ENCODE measurements at regions not wholly inside any gene's neighbourhood (a gene's known extent, or its start where the extent isn't known, plus 50 kb on each side); places are given as distances from the start of the nearest gene placed in this dataset.
A peak's percentile ranks its signal among the peaks of the same experiment; 100 is the strongest.

- DNase-seq (ENCODE audit: low read depth) = no peak
Measured at GRCh38 chr18:61727241-61728193, 165.3 kb downstream of the RNF152 start.

GRCh38 chr18:61724532-61724931 is 168.3 kb downstream of the RNF152 start:
- no peak for DNase-seq (ENCODE audit: low read depth)

GRCh38 chr18:61722247-61722646 is 170.6 kb downstream of the RNF152 start:
- DNase-seq (ENCODE audit: low read depth) = no peak

- no peak for DNase-seq (ENCODE audit: low read depth)
Measured at GRCh38 chr18:61720496-61720895, 172.3 kb downstream of the RNF152 start.

DNA sequence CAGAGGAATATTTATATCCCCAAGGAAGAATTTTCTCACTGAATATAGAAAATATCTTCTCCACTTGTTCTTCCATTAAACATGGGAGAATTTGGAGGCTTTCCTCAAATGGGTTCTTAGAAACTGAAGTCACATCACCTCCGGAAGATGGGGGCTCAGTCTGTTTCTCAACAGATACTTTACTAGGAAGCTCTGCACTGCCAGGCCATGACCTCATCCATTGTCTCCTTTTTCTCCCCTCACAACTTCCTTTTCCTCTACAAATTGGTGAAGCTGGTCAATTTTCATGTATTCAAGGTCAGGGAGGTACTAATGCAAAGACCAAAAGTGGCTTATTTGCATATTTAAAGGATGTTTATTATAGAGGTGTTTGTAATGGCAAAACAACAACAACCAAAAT is 173.1 kb downstream of the RNF152 start:
- no peak for DNase-seq (ENCODE audit: low read depth)

DNA sequence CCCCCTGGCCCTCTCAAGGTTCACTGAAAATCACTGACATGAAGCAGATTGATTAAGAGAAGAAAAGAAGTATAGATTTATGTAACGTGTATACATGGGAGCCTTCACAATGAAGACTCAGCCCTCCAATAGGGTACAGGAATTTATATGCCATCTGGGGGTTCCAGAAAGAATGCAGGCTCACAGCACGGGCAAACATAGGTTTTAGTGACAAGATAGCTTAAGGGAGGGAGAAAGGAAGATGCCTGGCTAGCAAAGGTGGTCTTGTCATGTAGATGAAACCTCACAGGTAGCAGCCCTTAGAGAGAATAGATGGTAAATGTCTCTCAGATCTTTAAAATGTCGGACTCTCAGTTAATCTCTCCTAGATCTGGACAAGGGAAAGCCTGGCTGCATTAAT is 173.9 kb downstream of the RNF152 start:
- no peak for DNase-seq (ENCODE audit: low read depth)

DNA sequence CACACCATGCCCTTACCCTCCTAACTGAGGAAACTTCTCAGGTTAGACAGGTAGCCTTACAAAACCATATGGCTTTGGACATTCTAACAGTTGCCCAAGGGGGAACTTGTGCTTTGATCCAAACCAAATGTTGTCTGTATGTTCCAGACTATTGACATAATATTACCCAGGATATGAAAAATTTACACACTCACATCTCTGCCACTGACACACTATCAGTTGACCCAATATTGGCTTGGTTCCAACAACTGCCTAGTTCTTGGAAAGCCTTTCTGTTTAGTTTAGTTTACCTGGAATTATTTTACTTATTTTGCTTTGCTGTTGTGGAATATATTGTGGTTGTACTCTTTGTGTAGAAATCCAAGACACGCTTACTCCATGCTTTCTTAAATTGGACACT is 178.4 kb downstream of the RNF152 start:
- no peak for DNase-seq (ENCODE audit: low read depth)

GRCh38 chr18:61713502-61713901 is 179.3 kb downstream of the RNF152 start:
- no peak for DNase-seq (ENCODE audit: low read depth)

DNA sequence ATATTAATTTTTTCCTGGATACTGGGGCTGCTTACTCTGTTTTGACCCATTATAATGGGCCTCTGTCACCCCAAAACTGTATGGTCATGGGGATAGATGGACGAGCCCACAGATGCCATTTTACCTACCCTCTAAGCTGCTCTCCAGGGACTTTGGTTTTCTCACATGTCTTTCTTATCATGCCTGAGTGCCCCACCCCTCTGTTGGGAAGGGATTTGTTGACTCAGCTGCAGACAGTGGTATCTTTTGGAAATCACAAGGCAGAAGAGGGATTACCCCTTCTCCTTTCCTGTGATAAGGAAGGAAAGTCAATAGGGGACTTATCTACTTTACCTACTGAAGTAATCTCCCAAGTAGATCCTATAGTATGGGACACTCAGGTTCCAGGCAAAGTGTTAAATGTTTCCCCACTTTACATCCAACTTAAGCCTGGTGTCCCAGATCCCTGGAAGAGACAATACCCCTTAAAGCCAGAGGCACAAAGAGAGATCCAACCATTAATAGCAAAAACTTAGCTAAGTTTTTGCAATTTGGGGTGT is 182.7 kb downstream of the RNF152 start:
- no peak for DNase-seq (ENCODE audit: low read depth)

DNA sequence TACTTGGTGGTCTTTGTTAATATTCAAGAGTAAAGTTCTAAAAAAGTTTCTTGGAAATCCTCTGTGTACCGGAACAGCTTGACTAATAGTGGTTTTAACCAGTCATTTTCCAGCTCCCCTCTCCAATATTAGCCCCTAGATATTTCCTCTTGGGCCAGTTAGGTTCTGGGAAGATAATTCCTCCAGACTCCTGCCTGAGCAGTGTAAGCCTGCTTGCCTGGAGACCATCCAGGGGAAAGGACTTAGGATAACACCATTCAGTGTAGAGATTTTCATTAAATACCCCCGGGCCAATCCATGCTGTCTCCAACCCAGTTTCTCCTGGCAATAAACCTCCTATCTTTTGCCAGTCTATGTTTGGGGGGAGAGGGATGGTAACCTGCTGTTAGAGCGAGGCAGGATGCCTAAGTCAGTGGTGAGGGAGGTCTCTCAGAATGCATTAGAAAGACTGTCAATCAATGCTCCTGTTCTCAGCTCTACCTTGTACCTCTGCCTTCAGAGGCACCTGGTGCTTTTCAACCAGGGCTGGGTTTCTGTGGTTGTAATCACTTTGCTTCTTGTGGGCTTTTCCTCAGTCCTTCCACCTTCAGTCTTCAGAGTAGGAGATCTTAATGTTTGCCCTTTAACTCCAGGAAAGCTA is 186.4 kb downstream of the RNF152 start:
- DNase-seq (ENCODE audit: low read depth) = no peak

GRCh38 chr18:61703508-61703907 is 189.3 kb downstream of the RNF152 start:
- DNase-seq (ENCODE audit: low read depth) = no peak

GRCh38 chr18:61702007-61702406 is 190.8 kb downstream of the RNF152 start:
- peak; percentile 23 for DNase-seq (ENCODE audit: low read depth)

DNA sequence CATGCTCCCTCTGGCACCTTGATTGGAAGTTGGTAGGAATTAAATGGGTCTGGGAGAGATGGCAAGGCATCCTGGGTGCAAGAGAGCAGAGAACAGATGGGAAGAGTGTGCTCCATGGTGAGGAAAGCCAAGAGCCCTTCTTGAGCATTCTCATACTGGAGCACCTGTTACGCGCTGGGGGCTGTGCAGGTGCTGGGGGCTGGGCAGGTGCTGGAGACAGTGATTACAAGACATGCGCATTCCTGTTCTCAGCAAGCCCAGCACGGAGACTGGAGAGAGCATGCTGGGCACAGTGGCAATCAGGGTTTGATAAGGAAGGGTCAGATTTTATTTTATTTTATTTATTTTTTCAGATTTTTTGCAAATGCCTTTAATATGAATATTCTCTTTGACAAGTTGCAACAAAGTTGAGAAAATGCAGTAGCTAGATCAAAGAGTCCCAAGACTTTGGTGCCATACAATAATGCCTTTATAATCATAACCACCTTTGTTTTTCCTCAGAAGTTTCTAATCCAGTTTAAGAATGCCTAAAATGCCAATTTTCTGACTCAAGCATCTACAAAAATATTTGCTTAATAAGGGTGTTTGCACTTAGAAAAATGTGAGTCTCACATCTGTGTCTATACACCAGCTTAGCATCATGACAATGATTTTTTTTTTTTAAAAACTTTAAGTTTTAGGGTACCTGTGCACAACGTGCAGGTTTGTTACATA is 193.3 kb downstream of the RNF152 start:
- DNase-seq (ENCODE audit: low read depth) = no peak

DNA sequence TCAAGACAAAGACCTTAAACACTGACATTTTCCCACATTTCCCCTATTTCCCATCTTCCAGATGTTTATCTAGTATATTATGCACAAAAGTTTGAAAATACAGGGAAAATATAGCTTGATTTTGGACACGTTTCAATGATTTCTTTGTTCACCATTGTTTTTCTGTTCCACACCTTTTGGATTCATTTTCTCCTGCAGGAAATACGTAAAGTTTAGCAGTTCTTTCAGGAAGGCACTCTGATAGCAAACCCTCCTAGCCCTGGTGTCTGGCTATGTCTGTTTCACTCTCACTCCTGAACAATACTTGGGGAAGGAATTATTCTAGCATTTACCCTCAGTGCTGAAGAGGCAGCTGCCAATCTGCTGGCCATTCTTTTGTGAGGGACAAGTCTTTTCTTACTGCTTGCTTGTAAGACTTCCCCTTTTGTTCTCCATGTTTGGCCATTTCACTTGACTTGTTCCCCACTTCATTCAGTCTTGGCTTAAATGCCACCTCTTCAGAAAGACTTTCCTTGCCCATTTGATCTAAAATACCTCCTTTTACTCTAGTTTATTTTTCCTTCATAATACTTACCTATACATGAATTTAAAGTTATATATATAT is 195.4 kb downstream of the RNF152 start:
- no peak for DNase-seq (ENCODE audit: low read depth)

DNA sequence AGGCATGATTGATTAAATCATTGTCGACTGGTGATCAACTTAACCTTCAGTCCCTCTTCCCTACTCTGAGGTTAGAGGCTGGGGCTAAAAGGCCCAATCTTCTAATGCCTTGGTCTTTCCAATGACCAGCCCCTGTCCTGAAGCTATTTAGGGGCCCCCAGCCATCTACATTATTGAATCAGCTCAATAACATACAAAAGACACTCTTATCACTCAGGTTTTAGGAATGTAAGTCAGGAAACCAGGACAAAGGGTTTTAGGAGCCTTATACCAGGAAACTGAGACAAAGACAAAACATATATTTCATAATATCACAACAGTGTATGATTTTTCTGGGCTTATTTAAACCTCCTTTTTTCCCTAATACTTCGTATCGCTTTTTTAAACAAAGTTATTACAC is 198.6 kb downstream of the RNF152 start:
- no peak for DNase-seq (ENCODE audit: low read depth)

DNA sequence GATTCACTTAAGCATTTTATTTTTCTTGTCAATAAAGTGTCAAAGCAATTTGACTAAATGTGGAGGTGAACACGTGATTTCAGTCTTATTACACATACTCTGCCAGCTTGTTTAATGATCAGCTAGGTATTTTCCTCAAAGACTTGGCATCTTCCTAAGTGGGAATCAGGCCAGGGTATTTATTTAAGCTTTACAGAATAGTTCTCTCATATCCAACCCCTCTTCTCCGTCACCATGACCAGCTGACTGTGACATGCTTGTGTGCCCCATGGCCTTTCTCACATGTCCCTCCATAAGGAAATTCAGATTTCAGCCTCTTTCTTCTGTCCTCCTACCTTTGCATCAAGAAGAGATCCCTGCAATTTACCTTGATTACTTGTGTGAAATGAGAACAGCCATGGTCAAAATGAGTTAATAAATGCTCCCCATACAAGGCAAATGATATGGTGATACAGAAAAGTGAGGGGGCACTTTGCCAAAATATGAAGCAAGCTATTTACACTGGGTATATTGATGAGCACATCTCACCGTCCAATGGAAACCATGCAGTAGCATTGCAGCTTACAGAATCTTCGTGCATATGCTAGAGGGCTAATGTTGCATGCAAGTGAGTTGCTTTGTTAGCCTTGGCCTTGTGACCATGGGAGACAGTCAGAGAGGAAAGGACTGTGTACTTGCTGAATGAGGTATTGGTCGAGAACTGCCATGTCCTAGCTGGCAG is 202.2 kb downstream of the RNF152 start:
- no peak for DNase-seq (ENCODE audit: low read depth)

GRCh38 chr18:61687317-61687716 is 205.5 kb downstream of the RNF152 start:
- no peak for DNase-seq (ENCODE audit: low read depth)

- no peak for DNase-seq (ENCODE audit: low read depth)
Measured at GRCh38 chr18:61683856-61684255, 209.0 kb downstream of the RNF152 start.

DNA sequence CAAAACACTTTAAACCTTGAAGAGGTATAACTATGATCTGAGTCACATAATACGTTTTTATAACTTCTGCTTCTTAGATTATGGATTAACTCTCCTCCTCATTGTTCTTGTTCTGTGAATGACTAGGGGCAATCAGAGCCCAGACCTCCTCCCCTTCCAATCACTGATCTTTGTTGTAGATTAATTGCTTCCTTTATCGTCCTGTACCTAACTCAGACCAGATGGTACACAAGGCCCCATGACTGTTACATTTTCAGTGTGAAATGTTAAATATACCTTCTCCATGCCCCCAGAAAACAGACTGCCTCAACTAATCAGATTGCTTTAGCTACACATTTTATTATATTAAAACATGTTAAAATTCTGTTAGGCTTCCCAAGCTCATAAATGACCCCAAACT is 211.7 kb downstream of the RNF152 start:
- no peak for DNase-seq (ENCODE audit: low read depth)

GRCh38 chr18:61679836-61680235 is 213.0 kb downstream of the RNF152 start:
- no peak for DNase-seq (ENCODE audit: low read depth)

GRCh38 chr18:61677435-61677970 is 215.3 kb downstream of the RNF152 start:
- no peak for DNase-seq (ENCODE audit: low read depth)

Measured in HS-5 (cell line).